GM18520 (cell line): ENCODE measurements at regions not wholly inside any gene's neighbourhood (a gene's known extent, or its start where the extent isn't known, plus 50 kb on each side); places are given as distances from the start of the nearest gene placed in this dataset.

Experiments used
- ATAC-seq: cut with Tn5 transposase; IDR thresholded peaks from one replicate; pipeline ENCODE4 v1.9.1; 2021; ENCODE audit not compliant: unreplicated experiment

GRCh38 chr1:106480629-106481028 is 575.8 kb upstream of the PRMT6 start:
- ATAC-seq: no peak

GRCh38 chr1:106492880-106493279 is 563.6 kb upstream of the PRMT6 start:
- no peak for ATAC-seq

- ATAC-seq: no peak
Observed at GRCh38 chr1:106494646-106495045, 561.8 kb upstream of the PRMT6 start.

GRCh38 chr1:106498238-106498637 is 558.2 kb upstream of the PRMT6 start:
- ATAC-seq: no peak

- no peak for ATAC-seq
Observed at GRCh38 chr1:106502659-106503058, 553.8 kb upstream of the PRMT6 start.

- ATAC-seq: no peak
Observed at GRCh38 chr1:106515375-106515774, 541.1 kb upstream of the PRMT6 start.

GRCh38 chr1:106517224-106517623 is 539.2 kb upstream of the PRMT6 start:
- no peak for ATAC-seq

- no peak for ATAC-seq
Observed at GRCh38 chr1:106523497-106523896, 533.0 kb upstream of the PRMT6 start.

GRCh38 chr1:106524631-106525030 is 531.8 kb upstream of the PRMT6 start:
- ATAC-seq: no peak

- ATAC-seq: no peak
Observed at GRCh38 chr1:106526650-106527049, 529.8 kb upstream of the PRMT6 start.

- ATAC-seq: no peak
Observed at GRCh38 chr1:106534612-106535011, 521.9 kb upstream of the PRMT6 start.

GRCh38 chr1:106536741-106537140 is 519.7 kb upstream of the PRMT6 start:
- no peak for ATAC-seq

- no peak for ATAC-seq
Observed at GRCh38 chr1:106548726-106549125, 507.7 kb upstream of the PRMT6 start.

- ATAC-seq: no peak
Observed at GRCh38 chr1:106554294-106554693, 502.2 kb upstream of the PRMT6 start.

- ATAC-seq: no peak
Observed at GRCh38 chr1:106555571-106555970, 500.9 kb upstream of the PRMT6 start.

- ATAC-seq: no peak
Observed at GRCh38 chr1:106564192-106564591, 492.3 kb upstream of the PRMT6 start.

GRCh38 chr1:106568201-106568974 is 488.1 kb upstream of the PRMT6 start:
- no peak for ATAC-seq

- ATAC-seq: no peak
Observed at GRCh38 chr1:106571109-106571508, 485.4 kb upstream of the PRMT6 start.

- ATAC-seq: no peak
Observed at GRCh38 chr1:106584107-106584506, 472.4 kb upstream of the PRMT6 start.

- ATAC-seq: no peak
Observed at GRCh38 chr1:106584676-106585075, 471.8 kb upstream of the PRMT6 start.

GRCh38 chr1:106600626-106601025 is 455.8 kb upstream of the PRMT6 start:
- no peak for ATAC-seq

GRCh38 chr1:106603616-106604015 is 452.9 kb upstream of the PRMT6 start:
- no peak for ATAC-seq

- no peak for ATAC-seq
Observed at GRCh38 chr1:106608841-106609240, 447.6 kb upstream of the PRMT6 start.
